ENCODE measurements at regions not wholly inside any gene's neighbourhood (a gene's known extent, or its start where the extent isn't known, plus 50 kb on each side); places are given as distances from the start of the nearest gene placed in this dataset.

DNA sequence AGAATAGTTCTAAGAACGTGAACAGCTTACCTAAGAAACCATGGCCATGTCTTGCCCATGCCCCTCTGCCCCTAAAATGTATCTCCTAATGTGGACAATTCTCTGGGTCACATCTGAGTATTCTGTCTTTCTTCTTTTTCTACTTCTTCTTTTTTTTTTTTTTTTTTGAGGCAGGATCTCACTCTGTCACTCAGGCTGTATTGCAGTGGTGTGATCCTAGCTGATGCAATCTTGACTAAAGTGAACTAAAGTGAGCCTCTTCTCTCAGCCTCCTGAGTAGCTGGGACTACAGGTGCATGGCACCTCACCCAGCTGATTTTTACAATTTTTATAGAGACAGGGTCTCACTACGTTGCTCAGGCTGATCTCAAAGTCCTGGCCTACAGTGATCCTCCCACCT, 204.8 kb upstream of the ZPLD1 start:
- no peaks in the 10 kb centered on the region for H3K79me2 ChIP-seq (ENCODE audit: insufficient read depth, low read length)
- ChIA-PET CTCF (interaction anchor here (1.3 to 3.2 kb wide), 12 partner anchors 9 to 515 kb away, joined by 4 to 140 read pairs (median 16); no protein-coding TSS in a partner anchor), RAD21 (ENCODE audit: low non-redundant PET in 1 of 2, low total read pairs in 2 of 2, uncharacterized antibody in 2 of 2, unreplicated experiment in 2 of 2) (interaction anchor here (1.2 to 2.5 kb wide), 4 partner anchors 299 to 309 kb away, joined by 4 to 30 read pairs (median 15); no protein-coding TSS in a partner anchor), POLR2A (interaction anchor here (1.9 kb wide), 1 partner anchor 299 kb away, joined by 8 read pairs; no protein-coding TSS in a partner anchor)
- TF ChIP-seq RAD21 (IDR thresholded peaks at IDR 0.05; ENCODE audit: low read depth) (no peak), CEBPB (IDR thresholded peaks at IDR 0.05; ENCODE audit: low read depth) (peak; percentile 35; the same call in 1 of the 2 replicates)
- no peaks in the 10 kb centered on the region for H4K20me1 ChIP-seq (ENCODE audit: insufficient read depth)
- no peak overlapping the region for H3K4me3 ChIP-seq (replicated peaks in 1 of 2; ENCODE audit: low read depth in 1 of 2, low read length in 2 of 2)
- BruUV-seq (replicated peaks), result no TSS peak
- H3K9me2 ChIP-seq (ENCODE audit: insufficient read depth), result no peaks in the 10 kb centered on the region
- H3K9ac ChIP-seq (ENCODE audit: low read length), result no peak overlapping the region
- H2AFZ ChIP-seq (ENCODE audit: low read depth, low read length, poor library complexity, severe bottlenecking), result no peak overlapping the region
- peaks cover 0 to 6% of the 10 kb centered on the region in 2 experiments; a peak in 1 of 4 replicates for H3K4me1 ChIP-seq (ENCODE audit: control insufficient read depth in 1 of 2, insufficient read depth in 2 of 2, low read length in 2 of 2)
- no peaks in the 10 kb centered on the region for H3K9me3 ChIP-seq (ENCODE audit: control insufficient read depth in 1 of 2, insufficient read depth in 1 of 2, low read depth in 1 of 2, low read length in 2 of 2)
- intact Hi-C loops (cut with micrococcal nuclease), result loop anchor here (10.0 kb wide), 1 partner anchor 235 kb away; no protein-coding TSS in a partner anchor
- H3K27me3 ChIP-seq (ENCODE audit: insufficient read depth, low read length), result no peaks in the 10 kb centered on the region
- ATAC-seq, result no peak
- H3K4me2 ChIP-seq (ENCODE audit: low read length), result no peak overlapping the region
- H3K27ac ChIP-seq (ENCODE audit: low read depth, low read length), result no peak overlapping the region
- no peaks in the 10 kb centered on the region for H3K36me3 ChIP-seq (ENCODE audit: control insufficient read depth in 1 of 2, insufficient read depth in 2 of 2, low read length in 2 of 2)
- no peak for DNase-seq (ENCODE audit: low read depth, low spot score)

- Histone ChIP-seq H4K20me1 (ENCODE audit: insufficient read depth) (no peaks in the 10 kb centered on the region), H3K4me2 (ENCODE audit: low read length) (no peak overlapping the region), H3K27me3 (ENCODE audit: insufficient read depth, low read length) (no peaks in the 10 kb centered on the region), H3K9me2 (ENCODE audit: insufficient read depth) (no peaks in the 10 kb centered on the region), H3K9me3 (ENCODE audit: control insufficient read depth in 1 of 2, insufficient read depth in 1 of 2, low read depth in 1 of 2, low read length in 2 of 2) (no peaks in the 10 kb centered on the region), H3K4me3 (replicated peaks in 1 of 2; ENCODE audit: low read depth in 1 of 2, low read length in 2 of 2) (no peak overlapping the region), H3K27ac (ENCODE audit: low read depth, low read length) (no peak overlapping the region), H3K9ac (ENCODE audit: low read length) (no peak overlapping the region), H3K36me3 (ENCODE audit: control insufficient read depth in 1 of 2, insufficient read depth in 2 of 2, low read length in 2 of 2) (no peaks in the 10 kb centered on the region), H2AFZ (ENCODE audit: low read depth, low read length, poor library complexity, severe bottlenecking) (no peak overlapping the region), H3K79me2 (ENCODE audit: insufficient read depth, low read length) (no peaks in the 10 kb centered on the region), H3K4me1 (ENCODE audit: control insufficient read depth in 1 of 2, insufficient read depth in 2 of 2, low read length in 2 of 2) (peaks cover 0 to 6% of the 10 kb centered on the region in 2 experiments; a peak in 1 of 4 replicates)
- DNase-seq (ENCODE audit: low read depth, low spot score) (no peak), ATAC-seq (no peak)
- RAD21 ChIA-PET (ENCODE audit: low non-redundant PET in 1 of 2, low total read pairs in 2 of 2, uncharacterized antibody in 2 of 2, unreplicated experiment in 2 of 2), result interaction anchor here in 1 of 2 experiments (1.0 kb wide), 1 partner anchor 303 kb away, joined by 4 read pairs; no protein-coding TSS in a partner anchor
- BruUV-seq (replicated peaks), result no TSS peak
- intact Hi-C loops (cut with micrococcal nuclease), result loop anchor here (10.0 kb wide), 1 partner anchor 231 kb away; no protein-coding TSS in a partner anchor
- TF ChIP-seq ZFX (IDR thresholded peaks at IDR 0.05) (no peak), TCF7L2 (IDR thresholded peaks at IDR 0.05; ENCODE audit: borderline replicate concordance, extremely low read depth, insufficient read depth, insufficient read length) (peak; percentile 29)
- POLR2A ChIA-PET, result no interaction called here
- CTCF ChIA-PET, result interaction anchor here (3.2 kb wide), 1 partner anchor 302 kb away, joined by 60 read pairs; no protein-coding TSS in a partner anchor
Measured at GRCh38 chr3:102233881-102234280, 200.9 kb upstream of the ZPLD1 start.

Data from HCT116 (cell line).